ENCODE measurements at regions not wholly inside any gene's neighbourhood (a gene's known extent, or its start where the extent isn't known, plus 50 kb on each side); places are given as distances from the start of the nearest gene placed in this dataset.

- TF ChIP-seq EZH2 (IDR thresholded peaks at IDR 0.05; ENCODE audit: insufficient read depth, poor library complexity, severe bottlenecking) (no peak), EZH2phosphoT487 (IDR thresholded peaks at IDR 0.05; ENCODE audit: insufficient read depth, low read depth) (no peak)
These were observed 652.6 kb upstream of the CHAC2 start for GRCh38 chr2:53114991-53115390.

All from GM23248 (cell line).